Esophagus squamous epithelium (tissue), 5 donors: ENCODE measurements at regions not wholly inside any gene's neighbourhood (a gene's known extent, or its start where the extent isn't known, plus 50 kb on each side); places are given as distances from the start of the nearest gene placed in this dataset.

Experiments used
- DNase-seq: peaks from one replicate; lab custom pipeline; 2025; lab: John Stamatoyannopoulos, UW
- H3K27ac ChIP-seq, 4 donors: fragments of 200-600 bp; sonication (generic); one replicate each; pipeline ENCODE4 v1.5.1; 2016 to 2019; ENCODE audit warnings: mild to moderate bottlenecking in 1 of 4
- H3K27me3 ChIP-seq, 4 donors: fragments of 200-600 bp; sonication (generic); 1 replicate in 3 of 4; 2 replicates in 1 of 4; pipeline versions ENCODE4 v1.5.1 to v1.6.0; 2017 to 2021; ENCODE audit warnings: antibody characterized with exemption in 1 of 4
- H3K36me3 ChIP-seq, 3 donors: fragments of 200-600 bp; sonication (generic); one replicate each; pipeline ENCODE4 v1.5.1; 2016 to 2019
- H3K4me1 ChIP-seq, 3 donors: fragments of 200-600 bp; sonication (generic); one replicate each; pipeline ENCODE4 v1.5.1; 2017 to 2019
- H3K4me3 ChIP-seq, 4 donors: fragments of 200-600 bp; sonication (generic); 1 replicate in 3 of 4; 2 replicates in 1 of 4; pipeline ENCODE4 v1.5.1; 2016 to 2019; ENCODE audit warnings: mild to moderate bottlenecking in 2 of 4, moderate library complexity in 1 of 4
- H3K9me3 ChIP-seq, 3 donors: fragments of 200-600 bp; sonication (generic); one replicate each; pipeline ENCODE4 v1.5.1; 2016 to 2019
- POLR2A ChIP-seq, 4 donors: fragments of 450-650 bp; IDR thresholded peaks; one replicate each; pipeline ENCODE4 v1.6.1; 2017; ENCODE audit warnings: antibody characterized with exemption in 4 of 4, mild to moderate bottlenecking in 4 of 4, moderate library complexity in 3 of 4
- WGBS, 2 donors: methylation state at CpG; one replicate each; pipeline ENCODE4 v1.1.5; 2018; 5-methylcytosine and 5-hydroxymethylcytosine counted together
- intact Hi-C: fragments of 100-400 bp; cut with DNase I; formaldehyde crosslinking; loops from one replicate; pipeline ENCODE4 v1.15.0; 2022
- TF ChIP-seq, protein P1 (sequence below), 6 experiments: fragments of 450-650 bp in 4 of 6; fragments of 200-600 bp in 2 of 6; sonication (generic) in 2 of 6; IDR thresholded peaks; one replicate each; pipeline ENCODE4 v1.5.1; 2016 to 2019; ENCODE audit warnings: antibody characterized with exemption in 6 of 6, mild to moderate bottlenecking in 4 of 6, moderate library complexity in 4 of 6
- donor health status: DM: yes; HTN: yes; CAD: no.

DNA sequence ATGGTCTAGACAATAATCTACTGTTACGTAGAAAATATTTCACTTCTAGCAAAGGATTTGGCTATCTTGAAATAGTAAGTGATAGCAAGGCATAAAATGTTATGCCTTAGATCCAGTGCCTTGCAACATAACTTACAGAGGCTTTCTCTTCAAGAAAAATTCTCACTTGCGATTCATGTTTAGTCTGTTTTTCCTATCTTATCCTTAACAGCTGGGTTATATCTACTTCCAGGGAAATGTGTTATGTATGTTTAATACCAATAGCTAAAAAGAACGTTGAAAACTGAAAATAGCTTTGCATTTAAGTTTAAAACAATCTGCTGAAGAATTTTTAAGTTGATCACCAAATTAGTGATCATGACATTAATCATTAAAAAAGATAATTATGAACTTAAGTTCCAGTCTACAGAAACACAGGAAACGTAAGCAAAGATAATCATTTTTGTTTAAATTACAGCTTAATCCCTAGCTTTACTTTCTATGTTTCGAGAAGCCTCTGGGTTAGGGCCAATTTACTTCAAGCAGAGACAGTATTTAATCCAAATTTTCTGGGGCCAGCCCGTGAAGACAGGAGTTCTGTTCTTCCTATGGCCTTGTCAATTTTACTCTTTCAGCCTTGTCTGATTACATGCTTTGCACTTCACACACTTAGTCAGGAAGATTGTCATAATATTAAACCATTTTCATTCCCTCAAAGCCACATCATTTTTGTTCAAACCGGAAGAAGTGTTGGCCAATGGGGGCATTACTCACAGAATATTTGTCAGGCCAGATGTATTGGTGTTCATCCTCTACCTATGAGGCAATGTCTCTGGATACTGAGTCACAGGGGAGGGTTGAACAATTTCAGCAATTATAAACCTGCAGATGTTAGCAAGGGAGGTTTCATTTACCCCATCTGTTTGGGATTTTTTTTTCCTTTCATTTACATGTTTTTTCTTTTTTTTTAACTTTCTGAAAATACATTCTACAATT is 1132.9 kb upstream of the ZEB2 start:
- H3K27ac ChIP-seq: peak overlapping the region in 1 of 4 donors; percentile 34
- intact Hi-C loops: no loop called here
- H3K27me3 ChIP-seq: no peaks in the 10 kb centered on the region
- H3K4me1 ChIP-seq: no peaks in the 10 kb centered on the region
- no peak for TF ChIP-seq POLR2A (IDR thresholded peaks at IDR 0.05)
- TF ChIP-seq, protein P1, sequence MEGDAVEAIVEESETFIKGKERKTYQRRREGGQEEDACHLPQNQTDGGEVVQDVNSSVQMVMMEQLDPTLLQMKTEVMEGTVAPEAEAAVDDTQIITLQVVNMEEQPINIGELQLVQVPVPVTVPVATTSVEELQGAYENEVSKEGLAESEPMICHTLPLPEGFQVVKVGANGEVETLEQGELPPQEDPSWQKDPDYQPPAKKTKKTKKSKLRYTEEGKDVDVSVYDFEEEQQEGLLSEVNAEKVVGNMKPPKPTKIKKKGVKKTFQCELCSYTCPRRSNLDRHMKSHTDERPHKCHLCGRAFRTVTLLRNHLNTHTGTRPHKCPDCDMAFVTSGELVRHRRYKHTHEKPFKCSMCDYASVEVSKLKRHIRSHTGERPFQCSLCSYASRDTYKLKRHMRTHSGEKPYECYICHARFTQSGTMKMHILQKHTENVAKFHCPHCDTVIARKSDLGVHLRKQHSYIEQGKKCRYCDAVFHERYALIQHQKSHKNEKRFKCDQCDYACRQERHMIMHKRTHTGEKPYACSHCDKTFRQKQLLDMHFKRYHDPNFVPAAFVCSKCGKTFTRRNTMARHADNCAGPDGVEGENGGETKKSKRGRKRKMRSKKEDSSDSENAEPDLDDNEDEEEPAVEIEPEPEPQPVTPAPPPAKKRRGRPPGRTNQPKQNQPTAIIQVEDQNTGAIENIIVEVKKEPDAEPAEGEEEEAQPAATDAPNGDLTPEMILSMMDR (IDR thresholded peaks at IDR 0.05): no peak
- DNase-seq: no peak
- H3K4me3 ChIP-seq: no peak overlapping the region
- H3K9me3 ChIP-seq: no peaks in the 10 kb centered on the region
- 49 to 53% methylated on average over 7 of the region's 7 CpGs for WGBS, 2 donors
- no peaks in the 10 kb centered on the region for H3K36me3 ChIP-seq

- Histone ChIP-seq H3K36me3 (no peaks in the 10 kb centered on the region), H3K9me3 (no peaks in the 10 kb centered on the region), H3K27me3 (no peaks in the 10 kb centered on the region), H3K4me3 (no peak overlapping the region), H3K27ac (no peak overlapping the region), H3K4me1 (no peaks in the 10 kb centered on the region)
- TF ChIP-seq, protein P1 (IDR thresholded peaks at IDR 0.05): no peak
- no peak for TF ChIP-seq POLR2A (IDR thresholded peaks at IDR 0.05)
- intact Hi-C loops: no loop called here
- no peak for DNase-seq
- WGBS, 2 donors: 66 to 74% methylated on average over 2 of the region's 2 CpGs
Measured at GRCh38 chr2:145652036-145652435, 1132.1 kb upstream of the ZEB2 start.

- Histone ChIP-seq H3K27ac (no peak overlapping the region), H3K4me1 (no peaks in the 10 kb centered on the region), H3K36me3 (no peaks in the 10 kb centered on the region), H3K4me3 (no peak overlapping the region), H3K27me3 (no peaks in the 10 kb centered on the region), H3K9me3 (no peaks in the 10 kb centered on the region)
- TF ChIP-seq, protein P1 (IDR thresholded peaks at IDR 0.05): no peak
- TF ChIP-seq POLR2A (IDR thresholded peaks at IDR 0.05): no peak
- no peak for DNase-seq
- intact Hi-C loops: no loop called here
Measured at GRCh38 chr2:145650226-145650625, 1130.3 kb upstream of the ZEB2 start.

DNA sequence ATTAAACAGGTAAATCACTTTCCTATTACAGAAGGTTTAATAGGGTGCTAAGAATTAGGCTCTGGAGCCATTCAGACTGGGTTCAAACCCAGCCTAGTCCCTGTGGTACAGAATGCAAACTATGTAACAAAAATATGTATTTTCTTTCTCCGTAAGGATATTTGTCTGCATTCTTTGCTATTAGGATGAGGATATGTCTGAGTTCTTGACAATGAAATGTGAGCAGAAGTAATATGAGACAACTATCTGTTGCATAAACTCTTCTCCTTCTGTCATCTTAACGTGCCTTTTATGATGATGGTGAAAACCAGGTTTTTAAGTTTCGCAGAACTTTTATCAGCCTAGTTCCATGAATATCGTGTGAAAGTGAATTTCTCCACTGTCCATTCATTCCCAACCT is 1129.1 kb upstream of the ZEB2 start:
- no peak for DNase-seq
- Histone ChIP-seq H3K27ac (no peak overlapping the region), H3K27me3 (no peaks in the 10 kb centered on the region), H3K36me3 (no peaks in the 10 kb centered on the region), H3K9me3 (no peaks in the 10 kb centered on the region), H3K4me3 (no peak overlapping the region), H3K4me1 (no peaks in the 10 kb centered on the region)
- 86% methylated on average over 4 of the region's 4 CpGs for WGBS, 2 donors
- intact Hi-C loops: no loop called here
- TF ChIP-seq, protein P1 (IDR thresholded peaks at IDR 0.05): no peak
- no peak for TF ChIP-seq POLR2A (IDR thresholded peaks at IDR 0.05)

- Histone ChIP-seq H3K9me3 (no peaks in the 10 kb centered on the region), H3K4me1 (no peaks in the 10 kb centered on the region), H3K4me3 (no peak overlapping the region), H3K27me3 (no peaks in the 10 kb centered on the region), H3K27ac (no peak overlapping the region), H3K36me3 (no peaks in the 10 kb centered on the region)
- no peak for DNase-seq
- intact Hi-C loops: no loop called here
- TF ChIP-seq, protein P1 (IDR thresholded peaks at IDR 0.05): no peak
- TF ChIP-seq POLR2A (IDR thresholded peaks at IDR 0.05): no peak
Measured at GRCh38 chr2:145644820-145645302, 1124.9 kb upstream of the ZEB2 start.
